Keratinocyte (primary cell): ENCODE measurements at regions not wholly inside any gene's neighbourhood (a gene's known extent, or its start where the extent isn't known, plus 50 kb on each side); places are given as distances from the start of the nearest gene placed in this dataset.

ENCODE experiments used
- CTCF ChIP-seq, 3 experiments: IDR thresholded peaks in 1 of 3; conservative IDR thresholded peaks in 1 of 3; optimal IDR thresholded peaks in 1 of 3; 2 replicates in 2 of 3; 3 replicates in 1 of 3; pipeline versions ENCODE3 to v1.5.1; 2011; ENCODE audit warnings: low read length in 3 of 3, mild to moderate bottlenecking in 3 of 3, moderate library complexity in 2 of 3, control low read depth in 1 of 3, inconsistent platforms in 1 of 3; ENCODE audit not compliant: insufficient read depth in 2 of 3; ENCODE audit errors: extremely low read depth in 1 of 3
- EZH2 ChIP-seq: IDR thresholded peaks from one replicate; pipeline ENCODE4 v1.6.1; 2012; ENCODE audit warnings: inconsistent platforms, mild to moderate bottlenecking, low read length, moderate library complexity

- TF ChIP-seq CTCF (optimal IDR thresholded peaks at IDR 0.05 in 1 of 3, IDR thresholded peaks at IDR 0.05 in 1 of 3, conservative IDR thresholded peaks at IDR 0.05 in 1 of 3; ENCODE audit: extremely low read depth in 1 of 3, insufficient read depth in 2 of 3, low read length in 3 of 3) (no peak), EZH2 (no peak)
These were observed 250.9 kb upstream of the GMDS start for GRCh38 chr6:2496291-2496690.
